ENCODE measurements at regions not wholly inside any gene's neighbourhood (a gene's known extent, or its start where the extent isn't known, plus 50 kb on each side); places are given as distances from the start of the nearest gene placed in this dataset.

GRCh38 chr10:104574838-104575237 lies 66.3 kb upstream of the SORCS3 start:
- TF ChIP-seq CTCF (IDR thresholded peaks at IDR 0.05; ENCODE audit: insufficient read depth, low read length, poor library complexity, severe bottlenecking) = no peak
- no peak for TF ChIP-seq EZH2phosphoT487 (conservative IDR thresholded peaks at IDR 0.05; ENCODE audit: low read length)
